Activated naive CD8-positive, alpha-beta T cell treated with anti-CD3 and anti-CD28 coated beads, Interleukin-2, amount 10 ng/mL, durations not matched to agents 7 days and 5 days (primary cell): ENCODE measurements at regions not wholly inside any gene's neighbourhood (a gene's known extent, or its start where the extent isn't known, plus 50 kb on each side); places are given as distances from the start of the nearest gene placed in this dataset.

Experiments
- ATAC-seq: fragments of 150-1000 bp; cut with Tn5 transposase; one replicate; pipeline ENCODE4 v1.10.0; 2021; ENCODE audit warnings: low read depth, moderate library complexity
- POLR2A ChIA-PET: fragments of 350-600 bp; sonication (Branson Sonifier 250); formaldehyde crosslinking; loops from one replicate; lab custom pipeline; 2021; ENCODE audit warnings: antibody characterized with exemption; lab: Charles Lee
- DNase-seq: peaks from one replicate; pipeline ENCODE4 v3.0.0; 2021
- H3K27ac Mint-ChIP-seq: one replicate; pipeline ENCODE4 v1.8.0; 2022; ENCODE audit warnings: mild to moderate bottlenecking, mixed read lengths
- H3K27me3 Mint-ChIP-seq: one replicate; pipeline ENCODE4 v1.8.0; 2022; ENCODE audit warnings: mild to moderate bottlenecking, moderate library complexity, mixed read lengths
- H3K36me3 Mint-ChIP-seq: one replicate; pipeline ENCODE4 v1.8.0; 2021; ENCODE audit warnings: mild to moderate bottlenecking, mixed read lengths
- H3K4me1 Mint-ChIP-seq: one replicate; pipeline ENCODE4 v1.8.0; 2021; ENCODE audit warnings: mixed read lengths
- H3K4me3 Mint-ChIP-seq: one replicate; pipeline ENCODE4 v1.8.0; 2022; ENCODE audit warnings: mild to moderate bottlenecking, moderate library complexity, mixed read lengths
- H3K9me3 Mint-ChIP-seq: one replicate; pipeline ENCODE4 v1.8.0; 2021; ENCODE audit warnings: mixed read lengths

GRCh38 chr7:98040626-98041360 lies 50.8 kb upstream of the OCM2 start:
- Mint-ChIP-seq H3K36me3 (no peaks in the 10 kb centered on the region), H3K27ac (no peak overlapping the region), H3K27me3 (peaks cover 2% of the 10 kb centered on the region), H3K9me3 (no peaks in the 10 kb centered on the region), H3K4me1 (no peaks in the 10 kb centered on the region), H3K4me3 (no peak overlapping the region)
- DNase-seq (no peak), ATAC-seq (no peak)
- POLR2A ChIA-PET = interaction anchor here (0.6 kb wide), 1 partner anchor 11 kb away, joined by 3 read pairs; no protein-coding TSS in a partner anchor

- no peaks in the 10 kb centered on the region for H3K9me3 Mint-ChIP-seq
- POLR2A ChIA-PET = no interaction called here
- DNase-seq = no peak
- no peak overlapping the region for H3K27ac Mint-ChIP-seq
- peaks cover 2% of the 10 kb centered on the region for H3K4me1 Mint-ChIP-seq
- H3K36me3 Mint-ChIP-seq = no peaks in the 10 kb centered on the region
- no peak overlapping the region for H3K4me3 Mint-ChIP-seq
- no peak for ATAC-seq
- peaks cover 7% of the 10 kb centered on the region for H3K27me3 Mint-ChIP-seq
Measured at GRCh38 chr7:98046816-98047215, 56.8 kb upstream of the OCM2 start.

GRCh38 chr7:98049034-98049433 lies 57.6 kb upstream of the LMTK2 start:
- H3K36me3 Mint-ChIP-seq = no peaks in the 10 kb centered on the region
- POLR2A ChIA-PET = no interaction called here
- no peak for DNase-seq
- H3K4me1 Mint-ChIP-seq = peaks cover 2% of the 10 kb centered on the region
- no peaks in the 10 kb centered on the region for H3K9me3 Mint-ChIP-seq
- peaks cover 12% of the 10 kb centered on the region for H3K27me3 Mint-ChIP-seq
- H3K4me3 Mint-ChIP-seq = no peak overlapping the region
- H3K27ac Mint-ChIP-seq = no peak overlapping the region
- no peak for ATAC-seq

GRCh38 chr7:98051118-98051744 lies 55.4 kb upstream of the LMTK2 start:
- POLR2A ChIA-PET = no interaction called here
- peaks cover 2% of the 10 kb centered on the region for H3K4me1 Mint-ChIP-seq

GRCh38 chr7:98054585-98054984 lies 52.1 kb upstream of the LMTK2 start:
- Mint-ChIP-seq H3K36me3 (no peaks in the 10 kb centered on the region), H3K4me1 (peaks cover 2% of the 10 kb centered on the region), H3K27ac (no peak overlapping the region), H3K9me3 (no peaks in the 10 kb centered on the region), H3K27me3 (peaks cover 11% of the 10 kb centered on the region), H3K4me3 (no peak overlapping the region)
- DNase-seq (no peak), ATAC-seq (no peak)
- POLR2A ChIA-PET = no interaction called here

More at GRCh38 chr7:98051118-98051744, 55.4 kb upstream of the LMTK2 start:
- H3K27me3 Mint-ChIP-seq = peaks cover 9% of the 10 kb centered on the region
- H3K4me3 Mint-ChIP-seq = no peak overlapping the region
- DNase-seq (peak; percentile 64), ATAC-seq (no peak)
- no peaks in the 10 kb centered on the region for H3K36me3 Mint-ChIP-seq
- no peak overlapping the region for H3K27ac Mint-ChIP-seq
- no peaks in the 10 kb centered on the region for H3K9me3 Mint-ChIP-seq

- H3K9me3 Mint-ChIP-seq = no peaks in the 10 kb centered on the region
- POLR2A ChIA-PET = no interaction called here
- H3K4me1 Mint-ChIP-seq = no peaks in the 10 kb centered on the region
- H3K4me3 Mint-ChIP-seq = no peak overlapping the region
- H3K36me3 Mint-ChIP-seq = no peaks in the 10 kb centered on the region
- no peak overlapping the region for H3K27ac Mint-ChIP-seq
- DNase-seq (no peak), ATAC-seq (no peak)
- peaks cover 12% of the 10 kb centered on the region for H3K27me3 Mint-ChIP-seq
Measured at GRCh38 chr7:98056580-98056979, 50.1 kb upstream of the LMTK2 start.
